GM12875 (cell line): ENCODE measurements at regions not wholly inside any gene's neighbourhood (a gene's known extent, or its start where the extent isn't known, plus 50 kb on each side); places are given as distances from the start of the nearest gene placed in this dataset.

Source experiments
- H3K4me3 ChIP-seq: one replicate; pipeline ENCODE4 v1.5.1; 2011; ENCODE audit warnings: low read depth, low read length, control low read depth
- CTCF ChIP-seq: IDR thresholded peaks from 2 replicates; pipeline ENCODE4 v1.5.1; 2011; ENCODE audit warnings: low read depth, mild to moderate bottlenecking, control low read depth, inconsistent platforms, low read length, moderate library complexity, borderline replicate concordance; ENCODE audit not compliant: insufficient read depth

- H3K4me3 ChIP-seq = no peak overlapping the region
- TF ChIP-seq CTCF = no peak
Observed at GRCh38 chr13:91228940-91229339, 118.5 kb upstream of the MIR17HG start.

GRCh38 chr13:91232716-91233115, 114.8 kb upstream of the MIR17HG start:
- no peak for TF ChIP-seq CTCF
- H3K4me3 ChIP-seq = no peak overlapping the region

DNA sequence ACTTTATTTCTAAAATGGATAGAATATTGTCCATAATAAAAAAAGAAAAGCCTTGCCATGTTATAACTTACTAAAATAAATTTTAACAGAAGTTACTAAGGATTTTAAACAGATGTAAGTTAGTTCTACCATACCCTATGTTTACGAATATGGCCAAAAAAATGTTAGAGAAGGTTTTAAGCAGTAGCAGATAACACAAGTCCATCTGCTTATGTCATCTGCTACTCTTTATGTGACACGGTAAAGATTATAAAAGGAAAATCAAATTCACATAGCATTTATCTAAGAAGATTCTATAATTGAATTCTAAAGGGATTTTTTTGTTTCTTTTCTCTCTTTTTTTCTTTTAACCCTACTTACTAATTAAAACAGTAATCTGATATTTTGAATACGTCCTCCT, 114.2 kb upstream of the MIR17HG start:
- no peak for TF ChIP-seq CTCF
- no peak overlapping the region for H3K4me3 ChIP-seq

DNA sequence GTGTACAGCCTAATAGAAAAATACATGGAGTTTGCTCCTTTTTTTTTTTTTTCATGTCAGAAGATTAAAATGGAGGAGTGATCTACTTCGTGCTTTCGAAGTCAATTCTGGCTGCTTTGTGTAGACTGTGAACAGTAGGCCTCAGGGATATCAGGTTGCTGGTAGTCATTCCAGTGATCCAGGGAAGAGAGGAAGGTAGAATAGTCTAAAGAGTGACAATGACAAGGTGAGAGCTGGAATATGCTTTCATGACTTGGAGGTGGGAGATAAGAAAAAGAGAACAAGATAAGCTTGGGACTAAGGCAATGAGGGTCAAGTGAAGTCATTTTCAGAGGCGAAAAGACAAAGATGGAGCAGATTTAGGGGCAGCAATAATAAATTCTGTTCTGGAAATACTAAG, 111.3 kb upstream of the MIR17HG start:
- no peak for TF ChIP-seq CTCF
- no peak overlapping the region for H3K4me3 ChIP-seq

- TF ChIP-seq CTCF = no peak
- no peak overlapping the region for H3K4me3 ChIP-seq
Observed at GRCh38 chr13:91236921-91237320, 110.6 kb upstream of the MIR17HG start.

- H3K4me3 ChIP-seq = no peak overlapping the region
- no peak for TF ChIP-seq CTCF
Observed at GRCh38 chr13:91238036-91238435, 109.5 kb upstream of the MIR17HG start.

GRCh38 chr13:91240341-91240740, 107.1 kb upstream of the MIR17HG start:
- TF ChIP-seq CTCF = no peak
- no peak overlapping the region for H3K4me3 ChIP-seq
